GM19328 (cell line): ENCODE measurements at regions not wholly inside any gene's neighbourhood (a gene's known extent, or its start where the extent isn't known, plus 50 kb on each side); places are given as distances from the start of the nearest gene placed in this dataset.

Experiments
- ATAC-seq: cut with Tn5 transposase; IDR thresholded peaks from one replicate; pipeline ENCODE4 v1.9.1; 2021; ENCODE audit warnings: mild to moderate bottlenecking, moderate library complexity; ENCODE audit not compliant: unreplicated experiment

DNA sequence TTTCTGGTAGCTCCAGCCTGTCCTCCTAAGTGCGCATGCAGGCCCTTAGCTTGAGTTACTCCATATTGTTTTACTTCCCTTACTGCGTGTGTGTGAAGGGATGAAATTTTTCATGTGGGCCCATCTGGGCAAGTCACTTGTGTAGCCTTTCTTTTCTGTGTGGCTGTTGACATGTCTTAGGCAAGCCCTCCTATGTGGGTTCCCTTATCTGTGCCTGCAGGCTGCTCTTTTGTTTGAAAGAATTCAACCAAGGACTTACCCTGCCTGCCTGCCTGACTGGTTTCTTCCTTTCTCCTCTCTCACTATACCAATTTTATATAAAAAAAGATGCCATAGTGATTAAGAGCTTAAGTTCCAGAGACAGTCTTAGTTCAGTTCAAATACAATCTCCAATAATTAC is 249.3 kb downstream of the ATG4C start:
- ATAC-seq: no peak

DNA sequence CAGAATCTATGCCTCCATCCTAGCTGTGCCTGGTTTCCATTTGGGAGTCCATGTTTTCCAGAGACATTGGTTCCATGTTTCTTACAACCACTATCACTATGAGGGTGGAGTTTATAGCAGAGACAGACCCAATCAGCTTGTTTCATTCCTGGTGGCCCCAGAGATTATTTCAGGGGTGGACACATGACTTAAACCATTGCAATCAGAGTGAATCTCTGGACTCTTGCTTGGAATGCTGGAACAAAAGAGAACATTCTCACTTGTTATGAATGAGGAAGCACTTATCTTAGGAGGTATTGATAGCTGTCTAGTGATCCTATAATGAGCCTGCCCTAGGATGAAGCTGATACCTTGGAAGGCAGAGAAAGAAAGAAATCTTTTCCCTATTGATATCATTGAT is 250.3 kb downstream of the ATG4C start:
- no peak for ATAC-seq

DNA sequence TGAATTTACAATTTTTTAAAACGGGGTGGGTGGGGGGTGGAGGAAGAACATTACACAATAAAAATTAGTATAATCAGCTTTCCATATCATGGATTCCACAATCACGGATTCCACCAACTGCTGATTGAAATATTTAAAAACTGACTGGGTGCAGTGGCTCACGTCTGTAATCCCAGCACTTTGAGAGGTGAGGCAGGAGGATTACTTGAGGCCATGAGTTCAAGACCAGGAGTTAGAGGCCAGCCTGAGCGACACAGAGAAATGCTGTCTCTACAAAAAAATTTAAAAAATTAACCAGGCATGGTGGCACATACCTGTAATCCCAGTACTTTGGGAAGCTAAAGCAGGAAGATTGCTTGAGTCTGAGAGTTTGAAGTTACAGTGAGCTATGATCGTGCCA is 254.7 kb downstream of the ATG4C start:
- ATAC-seq: no peak

DNA sequence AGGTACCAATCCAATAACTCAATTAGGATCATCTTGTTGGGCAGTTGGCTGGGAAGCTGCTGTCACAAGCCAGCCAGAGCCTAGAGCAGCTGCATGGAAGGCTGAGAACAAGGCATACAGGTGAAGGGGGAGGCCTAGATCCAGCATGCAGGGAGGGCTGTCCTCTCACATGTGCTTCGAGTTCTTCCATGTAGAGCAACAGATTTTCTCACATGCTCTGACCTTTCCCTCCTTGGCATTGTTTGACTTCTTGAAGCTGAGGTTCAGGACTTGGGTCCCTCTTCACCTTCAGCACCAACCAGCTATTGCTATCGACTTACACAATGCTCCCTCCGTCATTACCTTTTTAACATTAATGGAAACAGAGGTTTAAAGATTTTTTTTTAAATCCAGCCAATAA is 257.7 kb downstream of the ATG4C start:
- ATAC-seq: no peak

DNA sequence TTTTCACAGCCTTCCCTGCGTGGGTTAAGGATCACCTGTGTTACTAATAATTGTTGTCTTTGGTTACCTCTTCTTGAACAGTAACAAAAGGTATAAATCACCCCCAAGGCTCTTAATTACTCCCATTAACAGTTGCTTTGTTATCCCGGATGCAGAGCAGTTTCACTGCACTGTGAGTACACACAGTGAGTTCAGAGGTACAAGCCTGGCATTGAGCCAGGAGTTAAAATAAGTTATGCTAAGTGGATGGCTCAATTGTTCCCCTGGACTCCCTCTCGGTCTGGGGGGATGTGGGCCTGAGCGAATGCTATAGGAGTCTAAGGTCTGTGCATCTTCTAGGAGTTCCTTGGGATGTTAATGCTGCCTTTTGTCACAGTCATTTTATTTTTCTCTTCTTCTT is 258.3 kb downstream of the ATG4C start:
- no peak for ATAC-seq

DNA sequence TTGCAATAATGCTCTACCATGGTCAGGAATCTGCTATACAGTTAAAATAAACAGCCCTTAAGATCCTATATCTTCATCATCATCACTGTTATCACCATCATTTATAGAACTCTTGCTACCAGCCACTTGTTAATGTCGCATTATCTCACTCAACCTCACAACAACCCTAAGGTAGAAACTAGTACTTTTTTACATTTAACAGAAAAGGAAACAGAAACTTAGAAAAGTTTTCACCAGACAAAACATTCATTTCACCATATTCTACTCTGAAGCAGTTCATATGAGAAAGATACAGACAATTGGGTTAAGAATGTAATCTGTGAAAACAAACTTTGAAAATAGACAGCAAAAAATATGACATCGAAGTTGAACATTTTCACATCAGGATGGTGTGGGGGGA is 262.6 kb downstream of the ATG4C start:
- no peak for ATAC-seq

DNA sequence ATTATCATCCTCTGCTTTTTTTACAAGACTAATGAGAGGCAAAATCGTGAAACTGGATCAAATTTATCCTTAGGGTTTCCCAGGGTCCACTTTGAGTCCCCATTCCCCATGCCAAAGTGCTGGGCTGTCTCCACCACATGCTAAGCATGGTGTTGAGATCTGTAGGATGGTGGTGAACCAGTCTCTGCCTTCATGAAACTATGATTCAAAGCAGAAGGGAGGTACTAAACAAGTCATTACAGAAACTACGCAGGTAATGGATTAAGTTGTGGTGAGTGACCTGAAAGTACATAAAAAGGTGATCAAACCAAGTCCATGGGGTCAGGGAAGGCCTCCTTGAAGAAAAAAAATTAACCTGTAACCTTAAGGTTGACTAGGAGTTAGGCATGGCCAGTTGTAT is 265.2 kb downstream of the ATG4C start:
- ATAC-seq: no peak

DNA sequence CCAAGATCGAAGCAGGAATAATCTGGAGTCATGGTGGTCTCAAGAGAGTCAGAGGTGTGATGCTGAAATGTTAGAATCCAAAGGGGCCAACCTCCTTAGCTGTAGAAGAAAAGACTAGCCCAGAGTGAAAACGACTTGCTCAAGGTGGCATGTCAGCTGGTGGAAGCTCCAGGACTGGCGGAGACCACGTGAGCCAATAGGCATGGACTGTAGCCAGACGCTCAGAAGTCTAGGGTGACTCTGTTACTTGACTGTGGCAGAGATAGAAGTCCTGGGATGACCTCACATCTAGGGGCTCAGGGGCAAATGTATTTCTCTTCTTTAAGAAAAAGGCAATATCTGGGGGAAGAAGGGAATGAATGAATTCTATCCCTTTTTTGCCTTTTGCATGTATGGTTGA is 267.4 kb downstream of the ATG4C start:
- ATAC-seq: no peak

DNA sequence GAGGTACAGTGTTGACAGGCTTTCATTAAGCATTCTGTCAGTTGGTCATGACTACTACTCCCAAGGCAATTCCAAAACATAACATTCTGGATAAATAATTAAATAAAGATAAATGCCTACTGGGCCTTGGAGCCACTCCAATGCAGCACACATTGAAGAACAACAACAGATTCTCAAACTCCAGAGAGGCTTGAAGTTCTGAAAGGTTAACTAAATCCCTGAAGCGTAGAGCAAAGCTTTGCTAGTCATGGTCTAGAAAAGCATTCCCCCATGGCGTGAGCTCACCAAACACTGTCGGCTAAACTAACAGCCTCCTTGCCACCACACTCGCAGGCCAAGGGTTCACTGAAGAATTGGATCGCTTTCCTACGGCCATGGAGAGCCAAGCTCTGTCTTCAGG is 268.0 kb downstream of the ATG4C start:
- ATAC-seq: no peak

DNA sequence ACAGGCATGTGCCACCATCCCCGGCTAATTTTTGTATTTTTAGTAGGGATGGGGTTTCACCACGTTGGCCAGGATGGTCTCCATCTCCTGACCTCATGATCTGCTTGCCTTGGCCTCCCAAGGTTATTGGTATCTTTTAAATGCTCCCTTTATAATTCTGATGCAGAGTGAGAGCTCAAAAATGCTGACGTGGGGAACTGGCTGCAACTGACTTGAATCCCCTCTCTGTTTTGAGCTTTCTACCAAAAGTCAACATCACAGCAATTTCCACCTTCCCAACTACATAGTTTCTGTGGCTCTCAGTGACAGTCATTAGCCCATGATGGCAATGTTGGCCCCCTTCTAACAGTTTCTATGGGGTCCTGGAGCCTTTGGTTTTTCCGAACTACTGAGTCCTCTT is 268.2 kb upstream of the FOXD3 start:
- no peak for ATAC-seq

DNA sequence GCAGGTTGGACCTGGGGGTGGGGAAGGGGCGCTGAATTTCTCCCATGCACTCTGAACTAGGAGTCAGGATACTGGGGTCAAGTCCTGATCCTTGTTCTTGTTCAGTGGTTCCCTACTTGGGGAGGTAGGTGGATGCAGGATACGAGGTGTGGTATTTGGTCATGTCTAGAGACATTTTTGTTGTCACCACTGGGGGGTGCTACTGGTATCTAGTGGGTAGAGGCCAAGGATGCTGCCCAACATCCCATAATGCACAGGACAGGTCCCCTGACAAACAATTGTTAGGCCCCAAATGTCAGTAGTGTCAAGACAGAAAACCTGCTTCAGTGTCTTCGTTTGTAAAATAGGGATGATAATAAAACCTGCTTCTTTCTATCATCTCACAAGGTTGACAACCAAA is 259.0 kb upstream of the FOXD3 start:
- no peak for ATAC-seq

DNA sequence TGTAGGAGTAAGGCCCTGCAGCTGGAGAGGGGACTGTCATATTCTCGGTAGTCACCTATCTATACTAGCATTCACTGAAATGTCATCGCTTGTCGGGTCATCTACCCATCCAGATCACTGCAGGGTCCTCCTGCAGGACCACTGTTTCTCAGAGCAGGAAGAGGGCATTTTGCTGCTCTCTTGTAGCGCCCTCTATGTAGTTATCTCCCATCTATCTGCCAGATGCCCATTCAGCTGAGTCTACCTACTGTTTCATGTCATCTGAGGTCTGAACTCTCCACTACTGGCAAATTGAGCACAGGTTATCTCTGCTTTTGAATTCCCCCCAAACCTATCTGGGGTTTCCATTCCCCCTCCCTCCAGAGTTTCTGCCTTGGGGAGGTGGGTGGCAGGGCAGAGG is 258.2 kb upstream of the FOXD3 start:
- ATAC-seq: no peak

DNA sequence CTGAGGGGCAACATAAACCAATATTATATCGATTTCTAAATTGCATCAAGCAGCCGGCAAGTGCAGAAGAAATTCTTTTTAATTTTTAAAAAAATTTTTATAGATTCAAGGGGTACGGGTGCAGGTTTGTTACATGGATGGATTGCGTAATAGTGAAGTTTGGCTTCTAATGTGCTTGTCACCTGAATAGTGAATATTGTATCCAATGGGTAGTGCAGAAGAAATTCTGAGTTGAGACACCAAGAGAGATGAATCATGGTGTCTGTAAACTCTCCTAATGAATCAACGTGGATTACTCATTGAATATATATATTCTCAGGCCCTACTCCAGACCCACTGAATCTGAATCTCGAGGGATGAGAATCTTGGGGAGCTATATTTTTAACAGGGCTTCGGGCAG is 253.7 kb upstream of the FOXD3 start:
- no peak for ATAC-seq

DNA sequence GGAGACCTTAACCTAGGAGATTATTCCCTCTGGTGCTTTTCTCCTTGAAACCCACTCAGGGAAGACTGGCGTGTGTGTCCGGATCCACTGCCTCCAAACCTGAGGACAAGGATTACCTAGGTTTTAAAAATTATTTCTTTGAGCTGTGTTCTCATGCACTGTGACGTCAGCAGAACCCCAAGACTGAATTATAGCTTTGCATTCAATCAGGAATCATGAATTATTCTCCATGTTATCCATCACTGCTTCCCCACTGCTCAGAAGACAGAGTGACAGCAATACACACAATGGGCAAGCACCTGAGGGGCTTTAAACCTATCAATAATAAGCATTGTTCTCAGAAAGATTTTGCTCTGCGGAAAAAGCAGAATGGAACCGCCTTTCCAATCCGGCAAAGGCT is 253.2 kb upstream of the FOXD3 start:
- ATAC-seq: no peak

DNA sequence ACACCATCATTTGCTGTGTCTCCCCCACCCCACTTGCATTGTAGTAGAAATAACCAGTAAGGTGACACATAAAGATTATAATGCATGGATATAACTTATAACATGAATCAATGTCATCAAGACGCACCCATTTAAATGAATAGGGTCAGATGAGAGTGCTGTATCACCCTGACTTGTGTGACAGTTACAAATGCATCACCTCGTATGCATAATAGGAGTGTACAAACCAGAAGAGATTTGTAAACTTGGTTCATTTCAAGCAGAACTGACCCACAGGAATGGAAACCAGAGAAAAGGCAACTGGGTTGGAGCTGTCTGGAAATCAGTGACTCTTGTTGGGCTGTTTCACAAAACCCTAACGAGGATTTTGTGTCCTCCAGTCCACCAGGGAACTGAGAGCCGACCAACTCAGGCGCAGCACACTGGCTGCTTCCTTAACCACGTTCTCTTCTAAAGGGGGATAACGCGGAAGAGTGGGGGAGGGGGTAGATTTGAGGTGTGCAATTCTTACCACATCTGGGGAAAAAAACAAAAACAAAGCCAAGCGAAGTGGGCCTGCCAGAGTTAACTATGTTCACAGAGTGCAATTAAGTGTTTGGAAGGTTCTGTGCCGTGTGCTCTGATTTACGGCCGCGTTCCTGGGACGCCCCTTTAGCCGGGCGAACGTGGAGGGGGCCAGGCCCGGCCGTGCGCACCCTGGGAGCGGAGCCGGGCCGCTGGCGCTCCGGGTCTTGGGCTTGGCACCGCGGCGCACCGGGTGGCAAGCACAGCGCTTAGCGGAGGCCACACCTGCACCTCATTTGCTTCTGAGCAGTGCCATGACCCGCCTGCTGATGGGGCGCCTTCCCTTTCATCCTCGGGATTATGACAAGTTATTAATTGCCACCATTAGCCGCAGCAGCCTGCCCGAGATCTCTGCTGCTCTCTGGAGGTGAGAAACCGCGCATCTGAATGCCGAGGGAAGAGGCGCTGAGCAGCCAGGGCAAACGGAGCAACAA is 248.8 kb upstream of the FOXD3 start:
- ATAC-seq: no peak

DNA sequence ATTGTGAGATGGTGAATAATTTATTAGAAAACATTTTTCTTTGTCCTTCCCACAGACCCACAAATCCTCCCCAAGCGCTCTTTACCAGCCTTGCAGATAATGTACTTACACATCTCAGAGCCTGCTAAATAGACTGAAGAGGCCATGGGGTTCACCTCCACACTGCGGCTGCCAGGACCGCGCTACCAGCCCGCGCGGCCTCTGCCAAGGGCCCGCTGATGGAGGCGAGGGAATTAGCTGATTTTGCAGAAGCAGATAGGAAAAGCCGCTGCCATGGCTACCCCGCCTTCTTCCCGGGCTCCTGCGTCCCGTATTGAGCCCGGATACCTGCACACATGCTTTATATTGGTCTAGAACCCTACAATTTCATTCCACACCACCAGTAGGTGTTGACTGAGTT is 248.0 kb upstream of the FOXD3 start:
- ATAC-seq: no peak

DNA sequence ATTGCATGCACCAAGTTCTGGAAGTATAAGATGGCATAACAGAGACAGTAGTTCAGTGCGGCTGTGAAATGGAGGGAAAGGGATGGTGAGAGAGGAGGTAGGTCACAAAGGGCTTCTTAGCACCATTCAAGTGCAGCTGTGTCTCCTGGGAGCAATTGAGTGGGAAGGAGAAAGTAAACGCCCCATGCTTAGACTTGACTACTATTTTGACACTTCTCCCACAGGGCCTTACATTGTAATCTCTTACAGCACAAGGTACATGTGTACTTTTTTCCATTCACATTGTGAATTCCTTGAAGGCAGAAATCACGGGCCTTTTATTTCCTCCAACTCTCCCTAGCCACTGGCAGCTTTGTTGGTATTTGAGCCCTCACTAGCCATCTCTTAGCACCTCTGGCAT is 239.6 kb upstream of the FOXD3 start:
- ATAC-seq: no peak

DNA sequence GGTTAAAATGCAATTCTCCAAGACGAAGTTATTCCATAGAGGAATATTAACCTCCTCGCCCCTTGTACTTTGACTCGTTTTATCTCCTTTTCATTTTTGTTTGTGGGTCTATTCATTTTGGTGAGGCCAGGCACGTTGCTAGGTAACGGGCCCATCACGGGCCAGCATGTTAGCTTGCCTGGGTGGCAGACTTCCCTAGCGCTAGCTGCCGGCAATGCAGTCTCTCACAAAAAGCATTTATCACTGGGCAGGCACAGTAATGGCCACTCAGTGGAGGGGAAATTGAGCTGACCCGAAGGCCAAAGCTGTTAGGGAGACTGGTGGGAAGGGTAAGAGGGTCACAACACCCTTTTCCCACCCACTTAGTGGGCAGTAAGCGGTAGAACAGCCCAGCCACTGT is 234.4 kb upstream of the FOXD3 start:
- no peak for ATAC-seq

DNA sequence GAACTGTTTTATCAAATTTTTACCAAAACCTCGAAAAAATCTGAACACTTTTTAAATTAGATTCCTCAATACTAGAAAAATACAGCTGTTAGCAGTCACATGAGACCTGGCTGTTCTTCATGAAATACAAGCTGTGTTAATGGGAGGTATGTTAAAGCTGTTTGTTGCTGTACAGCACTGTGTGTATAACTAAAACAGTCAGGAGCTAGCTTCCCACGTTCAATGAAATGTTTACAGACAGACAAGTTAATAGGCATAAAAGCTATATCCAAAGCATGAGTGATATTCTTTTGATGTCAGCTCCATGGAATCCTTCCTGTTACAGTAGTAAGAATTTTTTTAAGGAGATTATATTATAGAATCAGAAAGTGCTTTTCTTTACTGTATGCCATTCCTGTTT is 223.2 kb upstream of the FOXD3 start:
- ATAC-seq: no peak

DNA sequence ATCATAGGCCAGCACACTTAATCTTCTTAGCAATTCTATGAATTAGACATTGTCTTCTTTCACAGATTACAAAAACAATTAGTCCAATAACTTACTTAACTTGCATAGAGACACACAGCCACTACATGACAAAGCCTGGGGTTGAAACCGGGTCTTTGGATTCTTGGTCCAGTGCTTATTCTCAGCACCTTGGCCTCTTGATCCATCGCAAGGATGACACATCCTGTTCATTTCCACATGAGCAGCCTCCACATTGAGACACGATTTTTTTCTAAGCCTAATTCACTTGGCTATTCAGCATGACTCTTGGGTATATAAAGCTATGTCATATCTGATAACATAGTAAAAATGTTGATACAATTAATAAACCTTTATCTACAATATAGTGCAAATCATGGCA is 221.0 kb upstream of the FOXD3 start:
- no peak for ATAC-seq

DNA sequence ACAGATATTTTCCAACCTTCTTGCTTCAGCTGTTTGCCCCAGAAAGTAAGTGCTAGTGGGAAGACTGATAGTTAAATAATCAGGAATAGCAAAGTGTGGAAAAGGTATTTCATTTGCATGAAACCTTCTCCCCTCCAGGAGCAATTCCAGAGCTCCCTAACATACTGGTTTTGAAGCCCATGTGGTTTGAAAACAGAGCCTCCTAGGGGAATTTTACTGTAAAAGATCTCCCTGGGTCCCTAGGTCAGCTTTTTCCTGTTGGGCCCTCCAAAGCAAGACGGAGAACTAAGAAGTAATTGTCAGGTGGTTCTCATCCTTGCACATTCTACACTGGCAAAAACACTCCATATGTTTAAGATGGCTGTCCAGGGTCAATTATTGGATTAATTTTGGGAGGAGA is 218.7 kb upstream of the FOXD3 start:
- ATAC-seq: no peak

DNA sequence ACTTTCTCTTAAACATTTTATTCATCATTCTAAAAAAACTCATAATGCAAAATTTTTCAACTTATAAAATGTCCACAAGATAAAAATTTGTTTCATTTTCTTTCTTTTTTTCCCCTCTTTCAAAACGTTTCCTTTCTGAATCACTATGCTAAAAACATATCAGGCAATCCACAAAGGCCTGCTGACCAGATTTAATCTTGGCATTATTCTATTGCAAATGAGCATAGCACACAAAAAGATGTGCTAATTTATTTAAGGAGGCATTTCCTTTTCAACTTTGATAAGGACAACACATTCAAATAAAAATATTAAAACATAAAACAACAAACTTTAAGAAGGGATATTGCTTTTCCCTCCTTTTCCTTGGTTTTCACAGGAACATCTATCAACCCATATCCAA is 215.3 kb upstream of the FOXD3 start:
- ATAC-seq: no peak

DNA sequence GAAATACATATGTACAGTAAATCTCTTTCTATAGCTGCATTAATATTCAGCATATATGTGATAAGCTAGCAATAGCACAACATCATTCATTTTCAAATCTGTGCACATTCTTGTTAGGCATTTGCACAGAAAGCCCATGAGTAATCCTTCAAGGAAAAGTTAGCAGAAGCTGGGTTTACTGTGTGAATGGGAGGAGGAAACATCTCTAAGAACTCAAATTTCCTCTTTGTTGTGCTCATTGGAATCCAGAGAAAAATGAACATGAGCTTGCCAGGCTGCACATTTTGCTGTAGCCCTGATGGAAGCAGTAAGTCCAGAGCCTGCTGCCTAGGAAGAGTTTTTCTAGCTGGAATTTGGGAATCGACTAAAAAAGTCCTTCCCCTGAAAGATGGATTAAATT is 214.2 kb upstream of the FOXD3 start:
- no peak for ATAC-seq
